Skeletal muscle satellite cell (primary cell): ENCODE measurements at regions not wholly inside any gene's neighbourhood (a gene's known extent, or its start where the extent isn't known, plus 50 kb on each side); places are given as distances from the start of the nearest gene placed in this dataset.
"Not testable (repeated sequence)": the region's sequence is repeated elsewhere in the genome, so short reads cannot be mapped to it uniquely, and the experiment has no call there.

Source experiments
- H3K27me3 ChIP-seq: 2 replicates; pipeline ENCODE4 v1.7.0; 2013; ENCODE audit warnings: low read length; ENCODE audit not compliant: control insufficient read depth, insufficient read depth
- H3K36me3 ChIP-seq: 2 replicates; pipeline ENCODE4 v1.7.0; 2013; ENCODE audit warnings: mild to moderate bottlenecking, control low read depth, low read length; ENCODE audit not compliant: insufficient read depth
- H3K4me1 ChIP-seq: 2 replicates; pipeline ENCODE4 v1.7.0; 2013; ENCODE audit warnings: low read length; ENCODE audit not compliant: control insufficient read depth, insufficient read depth
- H3K4me2 ChIP-seq: 2 replicates; pipeline ENCODE4 v1.7.0; 2013; ENCODE audit warnings: mild to moderate bottlenecking, low read length
- H3K4me3 ChIP-seq: 2 replicates; pipeline ENCODE4 v1.7.0; 2013; ENCODE audit warnings: low read length
- H3K9ac ChIP-seq: 2 replicates; pipeline ENCODE4 v1.7.0; 2013; ENCODE audit warnings: mild to moderate bottlenecking, low read depth, low read length, moderate library complexity
- H3K9me3 ChIP-seq: replicated peaks from 2 replicates; pipeline ENCODE4 v1.7.0; 2013; ENCODE audit warnings: mild to moderate bottlenecking, control low read depth, low read length

GRCh38 chr2:67574230-67574629 lies 177.1 kb downstream of the ETAA1 start:
- Histone ChIP-seq H3K9ac (peak overlapping the region; percentile 21), H3K4me3 (no peak overlapping the region), H3K36me3 (no peaks in the 10 kb centered on the region), H3K4me2 (peak overlapping the region; percentile 13), H3K4me1 (peaks cover 34% of the 10 kb centered on the region), H3K9me3 (no peaks in the 10 kb centered on the region), H3K27me3 (no peaks in the 10 kb centered on the region)

- H3K9ac ChIP-seq = no peak overlapping the region
- H3K27me3 ChIP-seq = no peaks in the 10 kb centered on the region
- H3K4me1 ChIP-seq = peaks cover 37% of the 10 kb centered on the region
- no peak overlapping the region for H3K4me3 ChIP-seq
- H3K4me2 ChIP-seq = no peak overlapping the region
- H3K9me3 ChIP-seq = no peaks in the 10 kb centered on the region
- no peaks in the 10 kb centered on the region for H3K36me3 ChIP-seq
Measured at GRCh38 chr2:67576226-67576625, 179.1 kb downstream of the ETAA1 start.

- Histone ChIP-seq H3K27me3 (no peaks in the 10 kb centered on the region), H3K9me3 (no peaks in the 10 kb centered on the region), H3K36me3 (no peaks in the 10 kb centered on the region), H3K9ac (no peak overlapping the region), H3K4me3 (no peak overlapping the region), H3K4me2 (no peak overlapping the region), H3K4me1 (peaks cover 34% of the 10 kb centered on the region)
Measured at GRCh38 chr2:67576991-67577390, 179.9 kb downstream of the ETAA1 start.

GRCh38 chr2:67579216-67579615 lies 182.1 kb downstream of the ETAA1 start:
- no peaks in the 10 kb centered on the region for H3K27me3 ChIP-seq
- H3K36me3 ChIP-seq = no peaks in the 10 kb centered on the region
- no peak overlapping the region for H3K9ac ChIP-seq
- H3K4me3 ChIP-seq = no peak overlapping the region
- no peak overlapping the region for H3K4me2 ChIP-seq
- H3K4me1 ChIP-seq = peaks cover 12% of the 10 kb centered on the region
- H3K9me3 ChIP-seq = peaks cover 4% of the 10 kb centered on the region

- Histone ChIP-seq H3K4me2 (no peak overlapping the region), H3K4me3 (no peak overlapping the region), H3K9ac (no peak overlapping the region), H3K9me3 (peaks cover 4% of the 10 kb centered on the region), H3K4me1 (peaks cover 7% of the 10 kb centered on the region), H3K36me3 (no peaks in the 10 kb centered on the region), H3K27me3 (no peaks in the 10 kb centered on the region)
Measured at GRCh38 chr2:67579806-67580205, 182.7 kb downstream of the ETAA1 start.

- no peaks in the 10 kb centered on the region for H3K36me3 ChIP-seq
- H3K4me2 ChIP-seq = no peak overlapping the region
Measured at GRCh38 chr2:67581751-67582150, 184.6 kb downstream of the ETAA1 start.

GRCh38 chr2:67583185-67583584 lies 186.1 kb downstream of the ETAA1 start:
- Histone ChIP-seq H3K4me1 (peaks cover 7% of the 10 kb centered on the region), H3K4me2 (no peak overlapping the region), H3K4me3 (no peak overlapping the region), H3K9me3 (peaks cover 4% of the 10 kb centered on the region), H3K36me3 (no peaks in the 10 kb centered on the region), H3K9ac (no peak overlapping the region), H3K27me3 (no peaks in the 10 kb centered on the region)

More at GRCh38 chr2:67581751-67582150, 184.6 kb downstream of the ETAA1 start:
- H3K27me3 ChIP-seq = no peaks in the 10 kb centered on the region
- no peak overlapping the region for H3K4me3 ChIP-seq
- H3K4me1 ChIP-seq = peaks cover 7% of the 10 kb centered on the region
- peaks cover 4% of the 10 kb centered on the region for H3K9me3 ChIP-seq
- H3K9ac ChIP-seq = no peak overlapping the region

- no peak overlapping the region for H3K9ac ChIP-seq
- no peak overlapping the region for H3K4me3 ChIP-seq
- H3K4me1 ChIP-seq = no peaks in the 10 kb centered on the region
- H3K27me3 ChIP-seq = no peaks in the 10 kb centered on the region
- H3K4me2 ChIP-seq = no peak overlapping the region
- H3K36me3 ChIP-seq = no peaks in the 10 kb centered on the region
- peaks cover 4% of the 10 kb centered on the region for H3K9me3 ChIP-seq
Measured at GRCh38 chr2:67585400-67585799, 188.3 kb downstream of the ETAA1 start.

GRCh38 chr2:67589121-67589520 lies 192.0 kb downstream of the ETAA1 start:
- not testable (repeated sequence) for H3K36me3 ChIP-seq, H3K4me1 ChIP-seq, H3K9ac ChIP-seq, H3K9me3 ChIP-seq, H3K4me3 ChIP-seq, H3K27me3 ChIP-seq, H3K4me2 ChIP-seq

GRCh38 chr2:67594522-67594921 lies 197.4 kb downstream of the ETAA1 start:
- H3K9ac ChIP-seq, H3K4me2 ChIP-seq, H3K27me3 ChIP-seq, H3K36me3 ChIP-seq, H3K4me3 ChIP-seq, H3K9me3 ChIP-seq: not testable (repeated sequence)
- peaks cover 10% of the 10 kb centered on the region for H3K4me1 ChIP-seq

GRCh38 chr2:67596871-67597270 lies 199.7 kb downstream of the ETAA1 start:
- H3K27me3 ChIP-seq = no peaks in the 10 kb centered on the region
- H3K36me3 ChIP-seq = no peaks in the 10 kb centered on the region
- H3K9me3 ChIP-seq = no peaks in the 10 kb centered on the region
- no peak overlapping the region for H3K4me3 ChIP-seq
- H3K9ac ChIP-seq = no peak overlapping the region
- H3K4me1 ChIP-seq = peaks cover 24% of the 10 kb centered on the region
- H3K4me2 ChIP-seq = no peak overlapping the region

- no peak overlapping the region for H3K4me3 ChIP-seq
- H3K27me3 ChIP-seq = no peaks in the 10 kb centered on the region
- H3K4me1 ChIP-seq = peaks cover 30% of the 10 kb centered on the region
- H3K36me3 ChIP-seq = no peaks in the 10 kb centered on the region
- H3K4me2 ChIP-seq = peak overlapping the region; percentile 11
- no peaks in the 10 kb centered on the region for H3K9me3 ChIP-seq
- peak overlapping the region; percentile 2 for H3K9ac ChIP-seq
Measured at GRCh38 chr2:67599561-67599960, 202.4 kb downstream of the ETAA1 start.
